ENCODE measurements at regions not wholly inside any gene's neighbourhood (a gene's known extent, or its start where the extent isn't known, plus 50 kb on each side); places are given as distances from the start of the nearest gene placed in this dataset.

DNA sequence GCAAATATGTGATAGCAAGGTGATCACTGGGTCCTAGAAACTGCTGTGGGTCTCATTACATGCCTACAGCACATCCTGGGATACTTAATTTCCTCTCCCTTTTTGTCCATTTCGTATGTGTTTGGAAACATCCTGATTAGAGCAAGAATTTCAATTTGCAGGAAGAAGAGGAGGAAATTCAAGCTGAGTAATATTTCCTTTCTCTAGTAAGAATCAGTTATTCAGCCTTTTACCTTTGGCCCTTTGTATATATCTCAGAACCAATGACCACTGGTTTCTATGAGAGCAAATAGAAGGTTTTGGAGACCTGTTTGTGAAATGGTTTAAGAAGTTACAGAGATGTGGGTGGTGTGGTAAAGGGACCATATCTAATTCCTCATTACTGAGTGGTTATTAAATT lies 171.6 kb downstream of the RMI1 start:
- TF ChIP-seq JUN (IDR thresholded peaks at IDR 0.05; ENCODE audit: borderline replicate concordance, insufficient read depth, insufficient read length, low read depth): peak; percentile 88
- TF ChIP-seq, protein P1, sequence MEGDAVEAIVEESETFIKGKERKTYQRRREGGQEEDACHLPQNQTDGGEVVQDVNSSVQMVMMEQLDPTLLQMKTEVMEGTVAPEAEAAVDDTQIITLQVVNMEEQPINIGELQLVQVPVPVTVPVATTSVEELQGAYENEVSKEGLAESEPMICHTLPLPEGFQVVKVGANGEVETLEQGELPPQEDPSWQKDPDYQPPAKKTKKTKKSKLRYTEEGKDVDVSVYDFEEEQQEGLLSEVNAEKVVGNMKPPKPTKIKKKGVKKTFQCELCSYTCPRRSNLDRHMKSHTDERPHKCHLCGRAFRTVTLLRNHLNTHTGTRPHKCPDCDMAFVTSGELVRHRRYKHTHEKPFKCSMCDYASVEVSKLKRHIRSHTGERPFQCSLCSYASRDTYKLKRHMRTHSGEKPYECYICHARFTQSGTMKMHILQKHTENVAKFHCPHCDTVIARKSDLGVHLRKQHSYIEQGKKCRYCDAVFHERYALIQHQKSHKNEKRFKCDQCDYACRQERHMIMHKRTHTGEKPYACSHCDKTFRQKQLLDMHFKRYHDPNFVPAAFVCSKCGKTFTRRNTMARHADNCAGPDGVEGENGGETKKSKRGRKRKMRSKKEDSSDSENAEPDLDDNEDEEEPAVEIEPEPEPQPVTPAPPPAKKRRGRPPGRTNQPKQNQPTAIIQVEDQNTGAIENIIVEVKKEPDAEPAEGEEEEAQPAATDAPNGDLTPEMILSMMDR (IDR thresholded peaks at IDR 0.05; ENCODE audit: extremely low read depth in 1 of 2, insufficient read depth in 1 of 2, low read depth in 1 of 2, low read length in 2 of 2): no peak
- TF ChIP-seq GATA2 (IDR thresholded peaks at IDR 0.05; ENCODE audit: insufficient read depth, insufficient read length, low read depth, low read length): peak; percentile 47
- TF ChIP-seq EZH2 (IDR thresholded peaks at IDR 0.05; ENCODE audit: borderline replicate concordance, low read depth, low read length, severe bottlenecking): no peak
- TF ChIP-seq FOS (IDR thresholded peaks at IDR 0.05; ENCODE audit: borderline replicate concordance, insufficient read depth, low read length): peak; percentile 78
- TF ChIP-seq POLR2AphosphoS5 (IDR thresholded peaks at IDR 0.05; ENCODE audit: insufficient read depth, low read depth, low read length): peak; percentile 47
- ChIA-PET CTCF (interaction anchor here (0.5 to 3.1 kb wide), 9 partner anchors 9 to 142 kb away, joined by 3 to 20 read pairs (median 4); no protein-coding TSS in a partner anchor), POLR2A (interaction anchor here (1.0 kb wide), 1 partner anchor 12 kb away, joined by 3 read pairs; no protein-coding TSS in a partner anchor)
- DNase-seq (ENCODE audit: low read depth, low spot score) (peak; percentile 80), FAIRE-seq (peak; percentile 92)
- Histone ChIP-seq H3K4me1 (ENCODE audit: control insufficient read depth, extremely low read depth, insufficient read depth, low read length) (peaks cover 28% of the 10 kb centered on the region), H3K4me3 (replicated peaks in 1 of 3; ENCODE audit: insufficient read depth in 1 of 3, low read depth in 1 of 3, low read length in 3 of 3) (no peak overlapping the region), H2AFZ (ENCODE audit: low read depth, low read length) (no peak overlapping the region), H3K9ac (replicated peaks; ENCODE audit: extremely low read depth, insufficient read depth, low read length) (no peak overlapping the region), H3K9me1 (replicated peaks; ENCODE audit: control insufficient read depth, extremely low read depth, insufficient read depth, low read length) (no peaks in the 10 kb centered on the region), H3K27ac (ENCODE audit: insufficient read depth, low read depth, low read length) (peak overlapping the region; percentile 9), H4K20me1 (replicated peaks; ENCODE audit: control insufficient read depth, extremely low read depth, insufficient read depth, low read length) (no peaks in the 10 kb centered on the region), H3K9me3 (replicated peaks; ENCODE audit: control insufficient read depth, insufficient read depth, low read length) (no peaks in the 10 kb centered on the region), H3K27me3 (ENCODE audit: control insufficient read depth in 2 of 2, insufficient read depth in 2 of 2, low read length in 2 of 2) (no peaks in the 10 kb centered on the region), H3K4me2 (ENCODE audit: insufficient read depth, low read length) (peak overlapping the region; percentile 61), H3K36me3 (ENCODE audit: control insufficient read depth in 2 of 2, extremely low read depth in 1 of 2, insufficient read depth in 2 of 2, low read length in 2 of 2) (no peaks in the 10 kb centered on the region), H3K79me2 (ENCODE audit: control insufficient read depth, insufficient read depth, low read length) (no peaks in the 10 kb centered on the region)
- intact Hi-C loops (cut with micrococcal nuclease) (loop anchor here (5.0 kb wide), 1 partner anchor 445 kb away; the partner anchor contains the start of gene UBQLN1), dilution Hi-C loops (cut with MboI; ENCODE audit: extremely low pct_ligation_motif_present, low sequenced_read_pairs) (no loop called here)
- no TSS peak for BruUV-seq (replicated peaks)

Data from endothelial cell of umbilical vein (primary cell).